OCI-LY1 (cell line): ENCODE measurements at regions not wholly inside any gene's neighbourhood (a gene's known extent, or its start where the extent isn't known, plus 50 kb on each side); places are given as distances from the start of the nearest gene placed in this dataset.

Experiments used
- H2AFZ ChIP-seq: fragments of 200-600 bp; sonication (generic), shearing (Covaris generic); 2 replicates; pipeline ENCODE4 v1.6.0; 2014; ENCODE audit warnings: antibody characterized with exemption, mild to moderate bottlenecking, low read length
- H3F3A ChIP-seq: fragments of 200-600 bp; sonication (generic), shearing (Covaris generic); 2 replicates; pipeline ENCODE4 v1.6.0; 2014; ENCODE audit warnings: mild to moderate bottlenecking, antibody characterized with exemption, low read length, moderate library complexity; ENCODE audit not compliant: insufficient read depth
- H3K27ac ChIP-seq: fragments of 200-600 bp; sonication (generic); 2 replicates; pipeline ENCODE4 v1.5.1; 2014; ENCODE audit warnings: low read length, mixed run types, mild to moderate bottlenecking, low read depth; ENCODE audit not compliant: poor library complexity, severe bottlenecking
- H3K27me3 ChIP-seq: fragments of 200-600 bp; sonication (generic); 2 replicates; pipeline ENCODE4 v1.6.0; 2014; ENCODE audit warnings: antibody characterized with exemption, mild to moderate bottlenecking, low read length, moderate library complexity; ENCODE audit not compliant: insufficient read depth
- H3K36me3 ChIP-seq: fragments of 200-600 bp; sonication (generic); 2 replicates; pipeline ENCODE4 v1.6.1; 2014; ENCODE audit warnings: mild to moderate bottlenecking, antibody characterized with exemption, low read length, moderate library complexity, mixed read lengths; ENCODE audit not compliant: insufficient read depth
- H3K4me1 ChIP-seq: fragments of 200-600 bp; sonication (generic); 2 replicates; pipeline ENCODE4 v1.5.1; 2014; ENCODE audit warnings: mild to moderate bottlenecking, low read length, moderate library complexity; ENCODE audit not compliant: insufficient read depth, severe bottlenecking
- H3K4me2 ChIP-seq: fragments of 200-600 bp; sonication (generic), shearing (Covaris generic); 2 replicates; pipeline ENCODE4 v1.6.1; 2014; ENCODE audit warnings: low read length
- H3K4me3 ChIP-seq: fragments of 200-600 bp; sonication (generic); 2 replicates; pipeline ENCODE4 v1.5.1; 2014; ENCODE audit warnings: low read length, low read depth, mild to moderate bottlenecking, mixed read lengths; ENCODE audit not compliant: poor library complexity, severe bottlenecking
- H3K79me2 ChIP-seq: fragments of 200-600 bp; shearing (Covaris generic); 2 replicates; pipeline ENCODE4 v1.6.1; 2016; ENCODE audit warnings: mixed run types, low read length, mixed read lengths; ENCODE audit not compliant: insufficient read depth
- H3K9ac ChIP-seq: fragments of 200-600 bp; sonication (generic), shearing (Covaris generic); 2 replicates; pipeline ENCODE4 v1.6.1; 2014; ENCODE audit warnings: mild to moderate bottlenecking, low read length, mixed read lengths
- H3K9me2 ChIP-seq: fragments of 200-600 bp; sonication (generic), shearing (Covaris generic); 2 replicates; pipeline ENCODE4 v1.6.1; 2014; ENCODE audit warnings: low read depth, mild to moderate bottlenecking, low read length, mixed read lengths
- H3K9me3 ChIP-seq: fragments of 200-600 bp; shearing (Covaris generic); 2 replicates; pipeline ENCODE4 v1.6.1; 2014; ENCODE audit warnings: low read length, mixed read lengths
- H4K20me1 ChIP-seq: fragments of 200-600 bp; sonication (generic), shearing (Covaris generic); 2 replicates; pipeline ENCODE4 v1.6.0; 2016; ENCODE audit warnings: mild to moderate bottlenecking, low read length; ENCODE audit not compliant: insufficient read depth
- EZH2 ChIP-seq: fragments of 200-600 bp; sonication (generic), shearing (Covaris generic); IDR thresholded peaks from 2 replicates; pipeline ENCODE4 v1.8.0; 2017; ENCODE audit warnings: borderline replicate concordance, mixed run types, mild to moderate bottlenecking, antibody characterized with exemption, low read length, moderate library complexity, mixed read lengths
- TF ChIP-seq, protein P1 (sequence below): fragments of 200-600 bp; sonication (generic), shearing (Covaris generic); IDR thresholded peaks from 2 replicates; pipeline ENCODE4 v1.5.1; 2017; ENCODE audit warnings: mild to moderate bottlenecking, antibody characterized with exemption, low read length, moderate library complexity, mixed read lengths

DNA sequence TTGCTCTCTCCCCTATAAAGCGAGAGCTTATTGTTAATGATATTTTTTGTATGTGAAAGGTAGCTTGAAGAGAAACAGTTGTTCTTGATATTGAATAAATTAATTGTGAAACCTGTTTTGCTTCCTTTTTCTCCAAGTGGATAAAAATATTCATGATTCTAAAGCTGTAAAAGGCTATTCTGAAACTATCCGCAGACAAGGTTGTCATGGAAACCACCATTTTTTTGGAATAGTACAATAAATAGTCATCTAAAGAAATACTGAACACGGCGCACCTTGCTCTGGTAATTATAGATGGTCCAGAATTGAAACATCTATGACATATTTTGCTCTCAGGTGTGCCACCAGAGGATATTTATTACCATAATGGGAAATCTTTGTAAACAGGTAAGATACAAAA lies 1103.0 kb upstream of the SLC39A10 start:
- Histone ChIP-seq H3K9me2 (no peaks in the 10 kb centered on the region), H3K27me3 (no peaks in the 10 kb centered on the region), H3K79me2 (no peaks in the 10 kb centered on the region), H3K27ac (no peak overlapping the region), H3K36me3 (no peaks in the 10 kb centered on the region), H2AFZ (no peak overlapping the region), H3F3A (no peaks in the 10 kb centered on the region), H3K4me2 (no peak overlapping the region), H3K9ac (no peak overlapping the region), H3K4me1 (no peaks in the 10 kb centered on the region), H4K20me1 (no peaks in the 10 kb centered on the region), H3K4me3 (no peak overlapping the region), H3K9me3 (no peaks in the 10 kb centered on the region)
- TF ChIP-seq, protein P1, sequence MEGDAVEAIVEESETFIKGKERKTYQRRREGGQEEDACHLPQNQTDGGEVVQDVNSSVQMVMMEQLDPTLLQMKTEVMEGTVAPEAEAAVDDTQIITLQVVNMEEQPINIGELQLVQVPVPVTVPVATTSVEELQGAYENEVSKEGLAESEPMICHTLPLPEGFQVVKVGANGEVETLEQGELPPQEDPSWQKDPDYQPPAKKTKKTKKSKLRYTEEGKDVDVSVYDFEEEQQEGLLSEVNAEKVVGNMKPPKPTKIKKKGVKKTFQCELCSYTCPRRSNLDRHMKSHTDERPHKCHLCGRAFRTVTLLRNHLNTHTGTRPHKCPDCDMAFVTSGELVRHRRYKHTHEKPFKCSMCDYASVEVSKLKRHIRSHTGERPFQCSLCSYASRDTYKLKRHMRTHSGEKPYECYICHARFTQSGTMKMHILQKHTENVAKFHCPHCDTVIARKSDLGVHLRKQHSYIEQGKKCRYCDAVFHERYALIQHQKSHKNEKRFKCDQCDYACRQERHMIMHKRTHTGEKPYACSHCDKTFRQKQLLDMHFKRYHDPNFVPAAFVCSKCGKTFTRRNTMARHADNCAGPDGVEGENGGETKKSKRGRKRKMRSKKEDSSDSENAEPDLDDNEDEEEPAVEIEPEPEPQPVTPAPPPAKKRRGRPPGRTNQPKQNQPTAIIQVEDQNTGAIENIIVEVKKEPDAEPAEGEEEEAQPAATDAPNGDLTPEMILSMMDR = no peak
- TF ChIP-seq EZH2 = no peak

DNA sequence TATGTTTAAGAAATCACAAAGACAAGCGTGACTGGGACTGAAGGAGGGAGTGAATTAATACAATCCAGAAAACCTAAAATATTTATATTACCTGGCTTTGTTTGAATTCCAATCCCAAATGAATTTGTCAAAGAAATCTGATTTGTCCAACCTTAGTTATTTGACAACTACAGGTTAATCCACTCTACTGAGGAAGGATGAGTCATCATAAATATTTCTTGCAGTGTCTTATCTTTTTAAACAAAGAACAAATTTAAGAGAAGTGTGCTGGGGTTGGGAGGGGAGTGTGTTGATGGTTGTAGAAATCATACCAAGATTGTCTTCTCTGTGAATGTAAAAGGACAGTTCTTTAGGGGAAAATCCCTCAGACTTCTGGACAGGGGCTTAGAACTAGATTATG lies 1106.3 kb upstream of the SLC39A10 start:
- H3K4me3 ChIP-seq = no peak overlapping the region
- no peaks in the 10 kb centered on the region for H3K36me3 ChIP-seq
- TF ChIP-seq, protein P1 = no peak
- no peak for TF ChIP-seq EZH2
- H3K9me3 ChIP-seq = no peaks in the 10 kb centered on the region
- H3K79me2 ChIP-seq = no peaks in the 10 kb centered on the region
- no peaks in the 10 kb centered on the region for H3K4me1 ChIP-seq
- H3K9ac ChIP-seq = no peak overlapping the region
- H3K27me3 ChIP-seq = no peaks in the 10 kb centered on the region
- no peaks in the 10 kb centered on the region for H4K20me1 ChIP-seq
- H3F3A ChIP-seq = no peaks in the 10 kb centered on the region
- H2AFZ ChIP-seq = no peak overlapping the region
- no peak overlapping the region for H3K27ac ChIP-seq
- no peak overlapping the region for H3K4me2 ChIP-seq
- H3K9me2 ChIP-seq = no peaks in the 10 kb centered on the region

DNA sequence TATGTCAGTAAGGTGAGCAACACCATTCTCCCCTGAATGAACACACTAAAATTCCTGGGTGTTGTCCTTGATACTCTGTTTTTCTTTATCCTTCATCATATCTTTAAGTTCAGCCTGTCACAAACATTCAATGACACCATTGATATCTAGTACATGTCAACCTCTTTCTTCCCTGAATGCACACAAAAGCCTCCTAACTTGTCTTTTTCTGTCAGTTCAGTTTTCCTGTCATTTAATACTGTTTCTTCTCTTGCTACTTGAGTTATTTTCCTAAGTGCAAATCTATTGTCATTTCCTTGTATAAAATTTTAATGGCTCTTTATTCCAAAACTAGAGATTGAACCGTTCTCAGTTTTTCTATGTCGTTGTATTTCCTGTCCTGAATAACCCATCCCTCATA lies 1107.6 kb upstream of the SLC39A10 start:
- no peak overlapping the region for H3K9ac ChIP-seq
- no peaks in the 10 kb centered on the region for H3K9me3 ChIP-seq
- H3F3A ChIP-seq = no peaks in the 10 kb centered on the region
- H3K9me2 ChIP-seq = no peaks in the 10 kb centered on the region
- no peaks in the 10 kb centered on the region for H3K27me3 ChIP-seq
- H4K20me1 ChIP-seq = no peaks in the 10 kb centered on the region
- H3K79me2 ChIP-seq = no peaks in the 10 kb centered on the region
- no peak overlapping the region for H2AFZ ChIP-seq
- TF ChIP-seq, protein P1 = no peak
- no peak for TF ChIP-seq EZH2
- no peak overlapping the region for H3K4me2 ChIP-seq
- H3K27ac ChIP-seq = no peak overlapping the region
- no peak overlapping the region for H3K4me3 ChIP-seq
- H3K4me1 ChIP-seq = no peaks in the 10 kb centered on the region
- H3K36me3 ChIP-seq = no peaks in the 10 kb centered on the region
